GM12878 (cell line): ENCODE measurements at regions not wholly inside any gene's neighbourhood (a gene's known extent, or its start where the extent isn't known, plus 50 kb on each side); places are given as distances from the start of the nearest gene placed in this dataset.

Experiments
- ATAC-seq: fragments of 200-7000 bp; cut with Tn5 transposase; 3 replicates; pipeline ENCODE4 v1.9.1; 2020; ENCODE audit warnings: mild to moderate bottlenecking, moderate library complexity
- BruUV-seq: library from RNA; stranded (reverse); fragments of 400-500 nt; replicated peaks from 2 replicates; lab custom pipeline; 2021; lab: Mats Ljungman, UMichigan
- CTCF ChIA-PET: fragments of 300-600 bp; sonication (Branson Sonifier 250); formaldehyde crosslinking; extraction: SDS; loops from one replicate; lab custom pipeline; 2021; ENCODE audit warnings: inconsistent platforms; lab: Yijun Ruan, JAX
- POLR2A ChIA-PET: fragments of 350-600 bp; formaldehyde crosslinking; extraction: SDS; loops from one replicate; lab custom pipeline; 2021; ENCODE audit warnings: inconsistent platforms; lab: Charles Lee
- RAD21 ChIA-PET: fragments of 300-600 bp; sonication (Branson Sonifier 250); formaldehyde crosslinking; loops from one replicate; lab custom pipeline; 2023; ENCODE audit warnings: antibody characterized with exemption; ENCODE audit not compliant: unreplicated experiment; lab: Charles Lee
- SMC1A ChIA-PET: fragments of 300-600 bp; sonication (Branson Sonifier 250); formaldehyde crosslinking; loops from one replicate; lab custom pipeline; 2023; ENCODE audit not compliant: unreplicated experiment, uncharacterized antibody; lab: Charles Lee
- DNase-seq: peaks from one replicate; pipeline ENCODE4 v3.0.0-alpha.2; 2011; ENCODE audit warnings: low read depth, low spot score
- FAIRE-seq: peaks from 3 replicates; lab custom pipeline; 2011; peaks lifted over from hg19 to GRCh38; lab: Jason Lieb, UNC
- H2AFZ ChIP-seq: 2 replicates; pipeline ENCODE4 v1.6.0; 2011; ENCODE audit warnings: low read depth, low read length, control low read depth; ENCODE audit not compliant: control insufficient read depth
- H3K27ac ChIP-seq: 2 replicates; pipeline ENCODE4 v1.5.1; 2011; ENCODE audit warnings: control low read depth; ENCODE audit not compliant: control insufficient read depth, insufficient read depth
- H3K27me3 ChIP-seq, 2 experiments: replicated peaks in 1 of 2; 2 replicates each; pipeline versions ENCODE4 v1.6.0 to v1.6.1; 2011; ENCODE audit warnings: low read length in 1 of 2; ENCODE audit not compliant: control insufficient read depth in 2 of 2, insufficient read depth in 2 of 2
- H3K36me3 ChIP-seq, 2 experiments: 2 replicates each; pipeline ENCODE4 v1.5.1; 2011; ENCODE audit warnings: low read length in 1 of 2; ENCODE audit not compliant: control insufficient read depth in 2 of 2, insufficient read depth in 2 of 2
- H3K4me1 ChIP-seq: 2 replicates; pipeline ENCODE4 v1.6.1; 2011; ENCODE audit warnings: mild to moderate bottlenecking, low read length, moderate library complexity, mixed read lengths; ENCODE audit not compliant: control insufficient read depth, insufficient read depth
- H3K4me2 ChIP-seq: 2 replicates; pipeline ENCODE4 v1.6.0; 2011; ENCODE audit warnings: control low read depth; ENCODE audit not compliant: control insufficient read depth, insufficient read depth
- H3K4me3 ChIP-seq: fragments of 200-600 bp; sonication (generic); 2 replicates; pipeline ENCODE4 v1.5.1; 2016
- H3K79me2 ChIP-seq: 2 replicates; pipeline ENCODE4 v1.6.0; 2011; ENCODE audit warnings: low read length; ENCODE audit not compliant: control insufficient read depth, insufficient read depth
- H3K9ac ChIP-seq: 2 replicates; pipeline ENCODE4 v1.8.0; 2011; ENCODE audit warnings: low read length, control low read depth, mixed read lengths; ENCODE audit not compliant: control insufficient read depth, insufficient read depth
- H3K9me3 ChIP-seq: replicated peaks from 3 replicates; pipeline ENCODE4 v1.5.1; 2011; ENCODE audit warnings: mild to moderate bottlenecking, low read length; ENCODE audit not compliant: control insufficient read depth, insufficient read depth
- H4K20me1 ChIP-seq: 2 replicates; pipeline ENCODE4 v1.6.0; 2011; ENCODE audit not compliant: control insufficient read depth, insufficient read depth
- BACH1 ChIP-seq: fragments of 450-650 bp; IDR thresholded peaks from 2 replicates; pipeline ENCODE4 v1.6.1; 2017; ENCODE audit warnings: mild to moderate bottlenecking, borderline replicate concordance
- BMI1 ChIP-seq: fragments of 450-650 bp; IDR thresholded peaks from 2 replicates; pipeline ENCODE4 v1.6.1; 2016; ENCODE audit warnings: mild to moderate bottlenecking, moderate library complexity, borderline replicate concordance
- BRCA1 ChIP-seq: IDR thresholded peaks from 2 replicates; pipeline ENCODE4 v1.6.1; 2011; ENCODE audit warnings: low read depth, low read length, improper control_type of control experiment
- CHD2 ChIP-seq: IDR thresholded peaks from 2 replicates; pipeline ENCODE4 v1.6.1; 2011; ENCODE audit warnings: low read depth, low read length, improper control_type of control experiment, borderline replicate concordance
- E2F4 ChIP-seq: IDR thresholded peaks from 2 replicates; pipeline ENCODE4 v1.6.1; 2012; ENCODE audit warnings: low read depth, low read length, improper control_type of control experiment
- ESRRA ChIP-seq: IDR thresholded peaks from 2 replicates; pipeline ENCODE4 v1.6.1; 2012; ENCODE audit warnings: mild to moderate bottlenecking, low read length, improper control_type of control experiment
- GABPA ChIP-seq: IDR thresholded peaks from 2 replicates; pipeline ENCODE4 v1.6.1; 2014; ENCODE audit warnings: antibody characterized with exemption, low read depth, mild to moderate bottlenecking, inconsistent platforms
- MEF2B ChIP-seq: fragments of 450-650 bp; IDR thresholded peaks from 2 replicates; pipeline ENCODE4 v1.6.1; 2018; ENCODE audit warnings: mild to moderate bottlenecking, moderate library complexity; ENCODE audit not compliant: partially characterized antibody, poor library complexity, severe bottlenecking
- NFIC ChIP-seq: IDR thresholded peaks from 2 replicates; pipeline ENCODE4 v1.6.1; 2012; ENCODE audit warnings: low read depth, mild to moderate bottlenecking, inconsistent platforms, low read length, moderate library complexity
- NFYB ChIP-seq: IDR thresholded peaks from 2 replicates; pipeline ENCODE4 v1.6.1; 2011; ENCODE audit warnings: low read depth, mild to moderate bottlenecking, low read length, improper control_type of control experiment, moderate library complexity; ENCODE audit not compliant: insufficient read depth
- POLR2A ChIP-seq: IDR thresholded peaks from 2 replicates; pipeline ENCODE4 v1.6.1; 2011; ENCODE audit warnings: low read depth, mild to moderate bottlenecking, low read length
- SIX5 ChIP-seq: IDR thresholded peaks from 2 replicates; pipeline ENCODE4 v1.6.1; 2011; ENCODE audit warnings: mild to moderate bottlenecking, low read depth, low read length, moderate library complexity; ENCODE audit not compliant: severe bottlenecking
- STAT3 ChIP-seq: IDR thresholded peaks from 2 replicates; pipeline ENCODE4 v1.6.1; 2011; ENCODE audit warnings: low read depth, low read length, improper control_type of control experiment
- SUZ12 ChIP-seq: fragments of 200-600 bp; sonication (generic); IDR thresholded peaks from one replicate; pipeline ENCODE4 v1.6.1; 2018; ENCODE audit warnings: antibody characterized with exemption, mild to moderate bottlenecking; ENCODE audit not compliant: unreplicated experiment
- TARDBP ChIP-seq: IDR thresholded peaks from 2 replicates; pipeline ENCODE4 v1.6.1; 2016; ENCODE audit warnings: borderline replicate concordance
- TBL1XR1 ChIP-seq: IDR thresholded peaks from 2 replicates; pipeline ENCODE4 v1.6.1; 2012; ENCODE audit warnings: low read depth, low read length, improper control_type of control experiment
- TCF12 ChIP-seq: IDR thresholded peaks from 2 replicates; pipeline ENCODE4 v1.6.1; 2011; ENCODE audit warnings: low read depth, mild to moderate bottlenecking, low read length
- WGBS: methylation state at CpG from one replicate; pipeline ENCODE4 v1.1.6; 2016; ENCODE audit warnings: low lambda C conversion rate; ENCODE audit not compliant: insufficient replicate concordance, insufficient coverage; ENCODE audit errors: missing lambda C conversion rate; 5-methylcytosine and 5-hydroxymethylcytosine counted together
- in situ Hi-C: fragments of 300-500 bp; cut with MboI; formaldehyde crosslinking; loops from 9 replicates; pipeline ENCODE4 v1.14.3; 2018; ENCODE audit warnings: mixed read lengths
- intact Hi-C: fragments of 100-400 bp; cut with micrococcal nuclease; formaldehyde crosslinking; loops from one replicate; pipeline ENCODE4 v1.14.2; 2022; ENCODE audit not compliant: unreplicated experiment
- TF ChIP-seq, protein P1 (sequence below): fragments of 150-350 bp; IDR thresholded peaks from 2 replicates; pipeline ENCODE4 v1.6.1; 2014; ENCODE audit warnings: mild to moderate bottlenecking, low read depth, low read length

- ChIA-PET POLR2A (no interaction called here), CTCF (interaction anchor here (1.2 kb wide), 1 partner anchor 190 kb away, joined by 3 read pairs; no protein-coding TSS in a partner anchor), RAD21 (no interaction called here), SMC1A (interaction anchor here (1.0 kb wide), 1 partner anchor 19 kb away, joined by 3 read pairs; no protein-coding TSS in a partner anchor)
- no TSS peak for BruUV-seq
- H3K9ac ChIP-seq = no peak overlapping the region
- no peak for ATAC-seq
- no peaks in the 10 kb centered on the region for H3K4me1 ChIP-seq
- H3K27me3 ChIP-seq = no peaks in the 10 kb centered on the region
- H2AFZ ChIP-seq = no peak overlapping the region
- no peaks in the 10 kb centered on the region for H3K36me3 ChIP-seq
- H3K4me3 ChIP-seq = no peak overlapping the region
- DNase-seq = no peak
- FAIRE-seq = no peak
- H3K4me2 ChIP-seq = no peak overlapping the region
- no peak overlapping the region for H3K27ac ChIP-seq
- H3K9me3 ChIP-seq = no peaks in the 10 kb centered on the region
- intact Hi-C loops (no loop called here), in situ Hi-C loops (no loop called here)
- no peaks in the 10 kb centered on the region for H4K20me1 ChIP-seq
- TF ChIP-seq ESRRA = no peak
- no peak for TF ChIP-seq STAT3
- no peak for TF ChIP-seq E2F4
- TF ChIP-seq SUZ12 = no peak
- no peak for TF ChIP-seq TBL1XR1
- no peak for TF ChIP-seq GABPA
- TF ChIP-seq SIX5 = no peak
- no peak for TF ChIP-seq BMI1
- no peak for TF ChIP-seq NFIC
- TF ChIP-seq BACH1 = no peak
- TF ChIP-seq NFYB = no peak
- TF ChIP-seq, protein P1, sequence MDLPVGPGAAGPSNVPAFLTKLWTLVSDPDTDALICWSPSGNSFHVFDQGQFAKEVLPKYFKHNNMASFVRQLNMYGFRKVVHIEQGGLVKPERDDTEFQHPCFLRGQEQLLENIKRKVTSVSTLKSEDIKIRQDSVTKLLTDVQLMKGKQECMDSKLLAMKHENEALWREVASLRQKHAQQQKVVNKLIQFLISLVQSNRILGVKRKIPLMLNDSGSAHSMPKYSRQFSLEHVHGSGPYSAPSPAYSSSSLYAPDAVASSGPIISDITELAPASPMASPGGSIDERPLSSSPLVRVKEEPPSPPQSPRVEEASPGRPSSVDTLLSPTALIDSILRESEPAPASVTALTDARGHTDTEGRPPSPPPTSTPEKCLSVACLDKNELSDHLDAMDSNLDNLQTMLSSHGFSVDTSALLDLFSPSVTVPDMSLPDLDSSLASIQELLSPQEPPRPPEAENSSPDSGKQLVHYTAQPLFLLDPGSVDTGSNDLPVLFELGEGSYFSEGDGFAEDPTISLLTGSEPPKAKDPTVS = no peak
- no peak for TF ChIP-seq MEF2B
- TF ChIP-seq CHD2 = no peak
- TF ChIP-seq BRCA1 = no peak
- TF ChIP-seq TARDBP = no peak
- TF ChIP-seq TCF12 = no peak
- TF ChIP-seq POLR2A = no peak
- 25% methylated on average over 6 of the region's 6 CpGs for WGBS
- no peaks in the 10 kb centered on the region for H3K79me2 ChIP-seq
These were observed 74.5 kb upstream of the ADGRF1 start for GRCh38 chr6:47116606-47117005.
